H9 (cell line): ENCODE measurements at regions not wholly inside any gene's neighbourhood (a gene's known extent, or its start where the extent isn't known, plus 50 kb on each side); places are given as distances from the start of the nearest gene placed in this dataset.

ENCODE experiments used
- DNase-seq: peaks from one replicate; pipeline ENCODE4 v3.0.0-alpha.2; 2017
- H2AFZ ChIP-seq: one replicate; pipeline ENCODE4 v1.6.1; 2013; ENCODE audit warnings: mild to moderate bottlenecking, low read length, control low read depth, moderate library complexity
- H2AK5ac ChIP-seq: 2 replicates; pipeline ENCODE4 v1.6.1; 2013; ENCODE audit warnings: low read length, control low read depth, mixed read lengths; ENCODE audit not compliant: insufficient read length
- H2BK120ac ChIP-seq: one replicate; pipeline ENCODE4 v1.6.1; 2013; ENCODE audit warnings: low read depth, mild to moderate bottlenecking, low read length, control low read depth, inconsistent platforms; ENCODE audit not compliant: poor library complexity, severe bottlenecking
- H2BK12ac ChIP-seq: 2 replicates; pipeline ENCODE4 v1.6.1; 2013; ENCODE audit warnings: low read length, control low read depth, mixed read lengths, low read depth; ENCODE audit not compliant: insufficient read length
- H2BK15ac ChIP-seq: 2 replicates; pipeline ENCODE4 v1.6.1; 2013; ENCODE audit warnings: low read depth, low read length, control low read depth
- H2BK20ac ChIP-seq: one replicate; pipeline ENCODE4 v1.6.1; 2013; ENCODE audit warnings: low read depth, mild to moderate bottlenecking, low read length, control low read depth, inconsistent platforms; ENCODE audit not compliant: poor library complexity, severe bottlenecking
- H2BK5ac ChIP-seq: 2 replicates; pipeline ENCODE4 v1.6.1; 2013; ENCODE audit warnings: low read length, control low read depth, mixed read lengths; ENCODE audit not compliant: insufficient read length
- H3K14ac ChIP-seq: 2 replicates; pipeline ENCODE4 v1.6.1; 2013; ENCODE audit warnings: low read length, control low read depth; ENCODE audit not compliant: insufficient read depth
- H3K18ac ChIP-seq: 2 replicates; pipeline ENCODE4 v1.6.1; 2013; ENCODE audit warnings: low read depth, mild to moderate bottlenecking, mixed read lengths, low read length, control low read depth; ENCODE audit not compliant: insufficient read length
- H3K23ac ChIP-seq: 2 replicates; pipeline ENCODE4 v1.6.1; 2013; ENCODE audit warnings: low read length, control low read depth, mixed read lengths, low read depth; ENCODE audit not compliant: insufficient read length
- H3K23me2 ChIP-seq: 2 replicates; pipeline ENCODE4 v1.6.1; 2013; ENCODE audit warnings: low read depth, mild to moderate bottlenecking, mixed read lengths, low read length, control low read depth; ENCODE audit not compliant: insufficient read length, poor library complexity, severe bottlenecking
- H3K27ac ChIP-seq: 2 replicates; pipeline ENCODE4 v1.5.1; 2013; ENCODE audit warnings: low read length, control low read depth, mixed read lengths, low read depth; ENCODE audit not compliant: insufficient read length
- H3K27me3 ChIP-seq: 2 replicates; pipeline ENCODE4 v1.6.1; 2013; ENCODE audit warnings: low read length, control low read depth, inconsistent platforms; ENCODE audit not compliant: insufficient read depth
- H3K4ac ChIP-seq: 2 replicates; pipeline ENCODE4 v1.6.1; 2013; ENCODE audit warnings: low read depth, mild to moderate bottlenecking, control low read depth, inconsistent platforms, low read length, moderate library complexity
- H3K4me1 ChIP-seq: 2 replicates; pipeline ENCODE4 v1.6.1; 2013; ENCODE audit warnings: low read length, control low read depth, inconsistent platforms; ENCODE audit not compliant: insufficient read depth
- H3K4me2 ChIP-seq: 2 replicates; pipeline ENCODE4 v1.6.1; 2013; ENCODE audit warnings: low read length, control low read depth, mixed read lengths; ENCODE audit not compliant: insufficient read length, insufficient read depth
- H3K56ac ChIP-seq: 2 replicates; pipeline ENCODE4 v1.6.1; 2013; ENCODE audit warnings: low read depth, mild to moderate bottlenecking, mixed read lengths, low read length, control low read depth; ENCODE audit not compliant: insufficient read length
- H3K79me1 ChIP-seq: 2 replicates; pipeline ENCODE4 v1.6.1; 2013; ENCODE audit warnings: low read depth, mild to moderate bottlenecking, moderate library complexity, low read length, control low read depth, inconsistent platforms; ENCODE audit not compliant: insufficient read depth, poor library complexity, severe bottlenecking
- H3K79me2 ChIP-seq: 2 replicates; pipeline ENCODE4 v1.6.1; 2013; ENCODE audit warnings: low read length, control low read depth, inconsistent platforms; ENCODE audit not compliant: insufficient read depth
- H3K9ac ChIP-seq: 2 replicates; pipeline ENCODE4 v1.6.1; 2013; ENCODE audit warnings: low read length, control low read depth, mixed read lengths; ENCODE audit not compliant: insufficient read length; ENCODE audit errors: extremely low read depth
- H3K9me3 ChIP-seq: one replicate; pipeline ENCODE4 v1.6.1; 2013; ENCODE audit warnings: low read depth, low read length, inconsistent platforms; ENCODE audit not compliant: control insufficient read depth
- H3T11ph ChIP-seq: one replicate; pipeline ENCODE4 v1.6.1; 2013; ENCODE audit warnings: mild to moderate bottlenecking, low read length, control low read depth, inconsistent platforms
- H4K20me1 ChIP-seq: one replicate; pipeline ENCODE4 v1.6.1; 2013; ENCODE audit not compliant: control insufficient read depth, insufficient read length, insufficient read depth
- H4K5ac ChIP-seq: 2 replicates; pipeline ENCODE4 v1.6.1; 2013; ENCODE audit warnings: low read depth, mild to moderate bottlenecking, mixed read lengths, low read length, control low read depth; ENCODE audit not compliant: insufficient read length
- H4K8ac ChIP-seq: replicated peaks from 2 replicates; pipeline ENCODE4 v1.6.1; 2013; ENCODE audit warnings: low read length, control low read depth, mixed read lengths, low read depth; ENCODE audit not compliant: insufficient read length
- H4K91ac ChIP-seq: 2 replicates; pipeline ENCODE4 v1.6.1; 2013; ENCODE audit warnings: low read depth, mild to moderate bottlenecking, moderate library complexity, mixed read lengths, low read length, control low read depth; ENCODE audit not compliant: insufficient read length
- H3K27ac Mint-ChIP-seq, 3 experiments: 2 replicates in 2 of 3; 3 replicates in 1 of 3; pipeline ENCODE4 v1.8.0; 2020 to 2021; ENCODE audit warnings: mixed read lengths in 3 of 3, mild to moderate bottlenecking in 1 of 3, moderate library complexity in 1 of 3
- H3K27me3 Mint-ChIP-seq: 2 replicates; pipeline ENCODE4 v1.8.0; 2021; ENCODE audit warnings: low read depth, mild to moderate bottlenecking, moderate library complexity, mixed read lengths
- H3K36me3 Mint-ChIP-seq, 3 experiments: 2 replicates in 2 of 3; 3 replicates in 1 of 3; pipeline ENCODE4 v1.8.0; 2020 to 2021; ENCODE audit warnings: low read depth in 3 of 3, mixed read lengths in 3 of 3; ENCODE audit not compliant: insufficient read depth in 1 of 3
- H3K4me1 Mint-ChIP-seq, 2 experiments: 2 replicates each; pipeline ENCODE4 v1.8.0; 2020; ENCODE audit warnings: mixed read lengths in 2 of 2
- H3K4me3 Mint-ChIP-seq, 2 experiments: 2 replicates in 1 of 2; 3 replicates in 1 of 2; pipeline ENCODE4 v1.8.0; 2020 to 2021; ENCODE audit warnings: mild to moderate bottlenecking in 2 of 2, mixed read lengths in 2 of 2, moderate library complexity in 1 of 2
- H3K9me3 Mint-ChIP-seq, 2 experiments: 2 replicates in 1 of 2; 3 replicates in 1 of 2; pipeline ENCODE4 v1.8.0; 2020; ENCODE audit warnings: mild to moderate bottlenecking in 2 of 2, mixed read lengths in 2 of 2, moderate library complexity in 1 of 2
- WGBS: extraction: QIAGEN DNeasy Blood & Tissue Kit; methylation state at CpG from one replicate; pipeline ENCODE4 v1.1.7; 2013; ENCODE audit warnings: missing lambda C conversion rate, low lambda C conversion rate, mixed read lengths; ENCODE audit not compliant: insufficient read length; ENCODE audit errors: extremely low coverage; 5-methylcytosine and 5-hydroxymethylcytosine counted together
- TF ChIP-seq, protein P1 (sequence below): fragments of 200-600 bp; sonication (generic); conservative IDR thresholded peaks from 3 replicates; pipeline ENCODE4 v1.8.0; 2021; ENCODE audit warnings: antibody characterized with exemption, mild to moderate bottlenecking

GRCh38 chr2:129709956-129710598 lies 269.4 kb upstream of the RAB6C start:
- Histone ChIP-seq H3K4ac (no peak overlapping the region), H3K27me3 (no peaks in the 10 kb centered on the region), H4K91ac (no peak overlapping the region), H2AFZ (no peak overlapping the region), H3T11ph (no peak overlapping the region), H2BK15ac (no peak overlapping the region), H3K79me1 (no peaks in the 10 kb centered on the region), H2BK20ac (no peak overlapping the region), H3K18ac (no peak overlapping the region), H3K4me2 (no peak overlapping the region), H3K4me1 (peaks cover 2% of the 10 kb centered on the region; the same call in 1 of the 2 replicates), H3K14ac (no peak overlapping the region), H3K79me2 (no peaks in the 10 kb centered on the region), H3K9me3 (no peaks in the 10 kb centered on the region), H4K8ac (no peak overlapping the region), H3K27ac (no peak overlapping the region), H3K23me2 (no peaks in the 10 kb centered on the region), H4K20me1 (no peaks in the 10 kb centered on the region), H3K23ac (no peak overlapping the region), H3K56ac (no peak overlapping the region), H2BK5ac (no peak overlapping the region), H3K9ac (no peak overlapping the region), H4K5ac (no peak overlapping the region), H2BK120ac (no peak overlapping the region), H2BK12ac (no peak overlapping the region), H2AK5ac (no peak overlapping the region)
- no CpG with 5 or more reads among the region's 16 CpGs for WGBS
- no peaks in the 10 kb centered on the region for H3K36me3 Mint-ChIP-seq
- peak overlapping the region in 2 of 3 experiments; percentile 75 to 92; a peak in 3 of 7 replicates for H3K27ac Mint-ChIP-seq
- peak; percentile 31 for DNase-seq
- peaks cover 3% of the 10 kb centered on the region; the same call in 1 of the 2 replicates for H3K27me3 Mint-ChIP-seq
- no peaks in the 10 kb centered on the region; a peak in 1 of 5 replicates for H3K9me3 Mint-ChIP-seq
- no peak overlapping the region for H3K4me3 Mint-ChIP-seq
- TF ChIP-seq, protein P1, sequence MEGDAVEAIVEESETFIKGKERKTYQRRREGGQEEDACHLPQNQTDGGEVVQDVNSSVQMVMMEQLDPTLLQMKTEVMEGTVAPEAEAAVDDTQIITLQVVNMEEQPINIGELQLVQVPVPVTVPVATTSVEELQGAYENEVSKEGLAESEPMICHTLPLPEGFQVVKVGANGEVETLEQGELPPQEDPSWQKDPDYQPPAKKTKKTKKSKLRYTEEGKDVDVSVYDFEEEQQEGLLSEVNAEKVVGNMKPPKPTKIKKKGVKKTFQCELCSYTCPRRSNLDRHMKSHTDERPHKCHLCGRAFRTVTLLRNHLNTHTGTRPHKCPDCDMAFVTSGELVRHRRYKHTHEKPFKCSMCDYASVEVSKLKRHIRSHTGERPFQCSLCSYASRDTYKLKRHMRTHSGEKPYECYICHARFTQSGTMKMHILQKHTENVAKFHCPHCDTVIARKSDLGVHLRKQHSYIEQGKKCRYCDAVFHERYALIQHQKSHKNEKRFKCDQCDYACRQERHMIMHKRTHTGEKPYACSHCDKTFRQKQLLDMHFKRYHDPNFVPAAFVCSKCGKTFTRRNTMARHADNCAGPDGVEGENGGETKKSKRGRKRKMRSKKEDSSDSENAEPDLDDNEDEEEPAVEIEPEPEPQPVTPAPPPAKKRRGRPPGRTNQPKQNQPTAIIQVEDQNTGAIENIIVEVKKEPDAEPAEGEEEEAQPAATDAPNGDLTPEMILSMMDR: no peak
- H3K4me1 Mint-ChIP-seq: peaks cover 31 to 36% of the 10 kb centered on the region in 2 experiments
